ENCODE measurements at regions not wholly inside any gene's neighbourhood (a gene's known extent, or its start where the extent isn't known, plus 50 kb on each side); places are given as distances from the start of the nearest gene placed in this dataset.

GRCh38 chr2:196499686-196500085 lies 139.8 kb upstream of the CCDC150 start:
- intact Hi-C loops (cut with DNase I), result no loop called here
- no peaks in the 10 kb centered on the region for H3K9me3 ChIP-seq (replicated peaks in 1 of 3)
- H3K4me3 ChIP-seq, result no peak overlapping the region
- no peak for TF ChIP-seq POLR2A (IDR thresholded peaks at IDR 0.05)
- TF ChIP-seq, protein P1, sequence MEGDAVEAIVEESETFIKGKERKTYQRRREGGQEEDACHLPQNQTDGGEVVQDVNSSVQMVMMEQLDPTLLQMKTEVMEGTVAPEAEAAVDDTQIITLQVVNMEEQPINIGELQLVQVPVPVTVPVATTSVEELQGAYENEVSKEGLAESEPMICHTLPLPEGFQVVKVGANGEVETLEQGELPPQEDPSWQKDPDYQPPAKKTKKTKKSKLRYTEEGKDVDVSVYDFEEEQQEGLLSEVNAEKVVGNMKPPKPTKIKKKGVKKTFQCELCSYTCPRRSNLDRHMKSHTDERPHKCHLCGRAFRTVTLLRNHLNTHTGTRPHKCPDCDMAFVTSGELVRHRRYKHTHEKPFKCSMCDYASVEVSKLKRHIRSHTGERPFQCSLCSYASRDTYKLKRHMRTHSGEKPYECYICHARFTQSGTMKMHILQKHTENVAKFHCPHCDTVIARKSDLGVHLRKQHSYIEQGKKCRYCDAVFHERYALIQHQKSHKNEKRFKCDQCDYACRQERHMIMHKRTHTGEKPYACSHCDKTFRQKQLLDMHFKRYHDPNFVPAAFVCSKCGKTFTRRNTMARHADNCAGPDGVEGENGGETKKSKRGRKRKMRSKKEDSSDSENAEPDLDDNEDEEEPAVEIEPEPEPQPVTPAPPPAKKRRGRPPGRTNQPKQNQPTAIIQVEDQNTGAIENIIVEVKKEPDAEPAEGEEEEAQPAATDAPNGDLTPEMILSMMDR (IDR thresholded peaks at IDR 0.05), result no peak
- 90 to 100% (median 93%) methylated on average over 2 of the region's 2 CpGs for WGBS, 4 donors
- H3K27me3 ChIP-seq, result no peaks in the 10 kb centered on the region
- no peaks in the 10 kb centered on the region for H3K4me1 ChIP-seq (replicated peaks in 1 of 2)
- no peaks in the 10 kb centered on the region for H3K36me3 ChIP-seq (replicated peaks in 1 of 2)
- no peak for DNase-seq
- H3K27ac ChIP-seq, result no peak overlapping the region

GRCh38 chr2:196500686-196501431 lies 138.7 kb upstream of the CCDC150 start:
- H3K27ac ChIP-seq, result no peak overlapping the region
- intact Hi-C loops (cut with DNase I), result no loop called here
- H3K27me3 ChIP-seq, result no peaks in the 10 kb centered on the region
- DNase-seq, result no peak
- H3K9me3 ChIP-seq (replicated peaks in 1 of 3), result no peaks in the 10 kb centered on the region
- H3K36me3 ChIP-seq (replicated peaks in 1 of 2), result no peaks in the 10 kb centered on the region
- 83 to 90% (median 86%) methylated on average over 4 of the region's 4 CpGs for WGBS, 4 donors
- TF ChIP-seq, protein P1 (IDR thresholded peaks at IDR 0.05), result no peak
- no peak for TF ChIP-seq POLR2A (IDR thresholded peaks at IDR 0.05)
- H3K4me3 ChIP-seq, result no peak overlapping the region
- H3K4me1 ChIP-seq (replicated peaks in 1 of 2), result no peaks in the 10 kb centered on the region

- Histone ChIP-seq H3K27me3 (no peaks in the 10 kb centered on the region), H3K27ac (no peak overlapping the region), H3K36me3 (replicated peaks in 1 of 2) (no peaks in the 10 kb centered on the region), H3K9me3 (replicated peaks in 1 of 3) (no peaks in the 10 kb centered on the region), H3K4me3 (no peak overlapping the region), H3K4me1 (replicated peaks in 1 of 2) (no peaks in the 10 kb centered on the region)
- TF ChIP-seq POLR2A (IDR thresholded peaks at IDR 0.05), result no peak
- TF ChIP-seq, protein P1 (IDR thresholded peaks at IDR 0.05), result no peak
- no peak for DNase-seq
- 67 to 85% (median 78%) methylated on average over 2 of the region's 2 CpGs for WGBS, 4 donors
- intact Hi-C loops (cut with DNase I), result no loop called here
Observed at GRCh38 chr2:196501836-196502235, 137.7 kb upstream of the CCDC150 start.

GRCh38 chr2:196502386-196502785 lies 137.1 kb upstream of the CCDC150 start:
- TF ChIP-seq, protein P1 (IDR thresholded peaks at IDR 0.05), result no peak
- TF ChIP-seq POLR2A (IDR thresholded peaks at IDR 0.05), result no peak
- intact Hi-C loops (cut with DNase I), result no loop called here
- H3K9me3 ChIP-seq (replicated peaks in 1 of 3), result no peaks in the 10 kb centered on the region
- H3K4me1 ChIP-seq (replicated peaks in 1 of 2), result no peaks in the 10 kb centered on the region
- no peak overlapping the region for H3K4me3 ChIP-seq
- H3K27ac ChIP-seq, result no peak overlapping the region
- no peaks in the 10 kb centered on the region for H3K27me3 ChIP-seq
- no peak for DNase-seq
- no peaks in the 10 kb centered on the region for H3K36me3 ChIP-seq (replicated peaks in 1 of 2)
- WGBS, 4 donors, result 86 to 91% (median 90%) methylated on average over 6 of the region's 6 CpGs

Data from adrenal gland (tissue), 9 donors.